ENCODE measurements at regions not wholly inside any gene's neighbourhood (a gene's known extent, or its start where the extent isn't known, plus 50 kb on each side); places are given as distances from the start of the nearest gene placed in this dataset.
"Not testable (repeated sequence)": the region's sequence is repeated elsewhere in the genome, so short reads cannot be mapped to it uniquely, and the experiment has no call there.

DNA sequence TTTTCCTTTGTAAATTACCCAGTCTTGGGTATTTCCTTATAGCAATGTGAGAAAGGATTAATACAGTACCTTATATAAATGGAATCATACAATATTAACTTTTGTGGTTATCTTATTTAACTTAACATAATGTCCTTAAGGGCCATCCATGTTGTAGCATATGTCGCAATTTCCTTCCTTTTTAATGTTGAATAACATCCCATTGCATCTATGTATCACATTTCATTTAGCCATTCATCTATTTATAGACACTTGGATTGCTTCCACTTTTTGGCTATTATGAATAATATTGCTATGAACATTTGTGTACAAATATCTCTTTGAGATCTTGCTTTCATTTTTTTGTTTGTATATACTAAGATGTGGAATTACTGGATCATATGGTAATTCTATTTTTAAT is 342.2 kb downstream of the PDCD6IP start:
- no peak for DNase-seq (ENCODE audit: low spot score)
- H3K9me3 Mint-ChIP-seq = no peaks in the 10 kb centered on the region
- H3K27me3 Mint-ChIP-seq (ENCODE audit: low read depth) = no peaks in the 10 kb centered on the region
- H3K27ac Mint-ChIP-seq = no peak overlapping the region
- no peaks in the 10 kb centered on the region for H3K4me1 Mint-ChIP-seq (ENCODE audit: low read depth)
- H3K4me3 Mint-ChIP-seq (ENCODE audit: low read depth) = no peak overlapping the region
- H3K36me3 Mint-ChIP-seq (ENCODE audit: low read depth) = no peaks in the 10 kb centered on the region
- intact Hi-C loops (cut with micrococcal nuclease) = no loop called here

DNA sequence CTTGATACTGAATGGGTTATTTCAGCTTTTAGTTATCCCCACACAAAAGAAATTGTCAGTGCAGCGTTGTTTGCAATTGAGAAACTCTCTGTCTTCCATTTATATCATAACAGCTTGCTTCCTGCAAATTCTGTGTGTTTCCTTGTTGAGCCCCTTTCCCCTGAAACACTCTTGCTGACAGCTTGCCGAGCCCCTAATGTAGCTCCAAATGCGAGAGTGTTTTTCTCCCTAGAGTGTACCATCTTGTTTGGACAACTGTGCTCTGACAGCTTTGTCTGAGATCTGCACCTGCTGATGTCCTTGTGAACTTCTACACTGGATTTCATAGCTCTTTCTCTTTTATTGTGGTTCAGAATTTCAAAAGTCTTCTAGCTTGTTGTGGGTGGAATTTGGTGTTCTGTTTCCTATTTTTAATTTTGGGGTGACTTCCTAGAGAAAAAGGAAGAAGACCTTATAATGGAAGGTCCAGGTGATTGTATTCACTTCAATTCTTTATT is 343.5 kb downstream of the PDCD6IP start:
- H3K4me3 Mint-ChIP-seq (ENCODE audit: low read depth) = no peak overlapping the region
- H3K9me3 Mint-ChIP-seq = no peaks in the 10 kb centered on the region
- H3K36me3 Mint-ChIP-seq (ENCODE audit: low read depth) = no peaks in the 10 kb centered on the region
- H3K4me1 Mint-ChIP-seq (ENCODE audit: low read depth) = no peaks in the 10 kb centered on the region
- no peak for DNase-seq (ENCODE audit: low spot score)
- no peaks in the 10 kb centered on the region for H3K27me3 Mint-ChIP-seq (ENCODE audit: low read depth)
- H3K27ac Mint-ChIP-seq = no peak overlapping the region
- intact Hi-C loops (cut with micrococcal nuclease) = no loop called here

GRCh38 chr3:34145796-34146195 is 347.4 kb downstream of the PDCD6IP start:
- H3K27ac Mint-ChIP-seq = no peak overlapping the region
- no peaks in the 10 kb centered on the region for H3K36me3 Mint-ChIP-seq (ENCODE audit: low read depth)
- H3K27me3 Mint-ChIP-seq (ENCODE audit: low read depth) = no peaks in the 10 kb centered on the region
- intact Hi-C loops (cut with micrococcal nuclease) = no loop called here
- DNase-seq (ENCODE audit: low spot score) = no peak
- no peak overlapping the region for H3K4me3 Mint-ChIP-seq (ENCODE audit: low read depth)
- no peaks in the 10 kb centered on the region for H3K9me3 Mint-ChIP-seq
- no peaks in the 10 kb centered on the region for H3K4me1 Mint-ChIP-seq (ENCODE audit: low read depth)

DNA sequence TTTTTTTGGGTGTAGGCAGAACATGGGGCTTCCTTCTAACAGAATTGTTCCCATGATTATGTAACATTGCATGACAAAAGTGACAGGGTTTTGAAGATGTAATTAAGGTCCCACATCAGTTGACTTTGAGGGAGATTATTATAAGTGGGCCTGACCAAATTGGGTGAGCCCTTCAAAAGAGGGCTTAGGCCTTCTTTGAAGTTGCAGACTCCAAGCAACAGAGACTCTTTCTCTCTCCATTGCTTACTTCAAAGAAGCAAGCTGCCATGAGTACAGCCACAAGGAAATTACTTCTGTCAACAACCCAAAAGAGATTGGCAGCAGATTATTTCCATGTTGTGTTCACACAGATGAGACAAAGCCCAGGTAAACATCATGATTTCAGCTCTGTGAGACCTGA is 348.2 kb downstream of the PDCD6IP start:
- Mint-ChIP-seq H3K27me3 (ENCODE audit: low read depth) (no peaks in the 10 kb centered on the region), H3K4me3 (ENCODE audit: low read depth) (no peak overlapping the region), H3K4me1 (ENCODE audit: low read depth) (no peaks in the 10 kb centered on the region), H3K27ac (no peak overlapping the region), H3K36me3 (ENCODE audit: low read depth) (no peaks in the 10 kb centered on the region), H3K9me3 (no peaks in the 10 kb centered on the region)
- DNase-seq (ENCODE audit: low spot score) = no peak
- intact Hi-C loops (cut with micrococcal nuclease) = no loop called here

DNA sequence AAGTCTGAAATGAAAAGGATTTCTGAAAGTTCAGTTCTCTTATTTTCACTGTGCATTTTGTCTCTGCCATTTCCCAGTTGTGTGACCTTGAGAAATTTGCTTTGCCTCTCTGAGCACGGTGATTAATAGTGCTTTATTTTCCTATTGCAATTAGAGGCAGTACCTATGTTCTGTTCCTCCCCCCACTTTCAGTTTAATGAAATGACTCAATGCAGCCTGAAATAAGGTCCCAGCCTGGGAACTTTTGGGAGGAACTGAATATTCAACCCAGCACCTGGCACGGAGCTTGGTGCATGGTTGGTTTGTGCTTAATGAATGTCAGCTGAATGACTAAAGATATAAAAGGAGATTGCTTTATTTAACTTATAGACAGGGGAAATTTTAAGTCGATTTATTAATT is 352.6 kb downstream of the PDCD6IP start:
- H3K27me3 Mint-ChIP-seq (ENCODE audit: low read depth) = no peaks in the 10 kb centered on the region
- H3K4me3 Mint-ChIP-seq (ENCODE audit: low read depth) = no peak overlapping the region
- intact Hi-C loops (cut with micrococcal nuclease) = no loop called here
- H3K4me1 Mint-ChIP-seq (ENCODE audit: low read depth) = no peaks in the 10 kb centered on the region
- no peak overlapping the region for H3K27ac Mint-ChIP-seq
- H3K9me3 Mint-ChIP-seq = no peaks in the 10 kb centered on the region
- no peak for DNase-seq (ENCODE audit: low spot score)
- H3K36me3 Mint-ChIP-seq (ENCODE audit: low read depth) = no peaks in the 10 kb centered on the region

GRCh38 chr3:34152656-34153055 is 354.2 kb downstream of the PDCD6IP start:
- no peak for DNase-seq (ENCODE audit: low spot score)
- Mint-ChIP-seq H3K36me3 (ENCODE audit: low read depth) (no peaks in the 10 kb centered on the region), H3K27me3 (ENCODE audit: low read depth) (no peaks in the 10 kb centered on the region), H3K4me3 (ENCODE audit: low read depth) (no peak overlapping the region), H3K27ac (no peak overlapping the region), H3K9me3 (no peaks in the 10 kb centered on the region), H3K4me1 (ENCODE audit: low read depth) (no peaks in the 10 kb centered on the region)
- intact Hi-C loops (cut with micrococcal nuclease) = no loop called here

DNA sequence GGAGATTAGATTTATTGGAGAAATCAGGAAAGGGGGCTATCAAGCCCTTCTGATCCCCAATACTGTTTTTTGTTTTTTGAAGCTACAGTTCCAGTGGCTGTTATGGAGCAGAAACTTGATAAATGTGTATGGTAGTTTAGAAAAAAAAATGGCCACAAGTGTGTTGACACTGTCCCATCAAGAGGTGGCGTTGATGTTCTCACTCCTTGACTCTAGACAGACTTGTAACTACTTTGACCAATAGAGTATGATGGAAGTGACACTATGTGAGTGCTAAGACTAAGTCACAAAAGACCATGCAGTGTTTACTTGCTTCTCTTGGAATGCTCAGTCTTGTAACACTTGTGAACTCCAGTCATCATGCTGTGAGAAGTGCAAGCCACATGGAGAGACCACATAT is 356.7 kb downstream of the PDCD6IP start:
- intact Hi-C loops (cut with micrococcal nuclease) = no loop called here
- no peak for DNase-seq (ENCODE audit: low spot score)
- no peaks in the 10 kb centered on the region for H3K9me3 Mint-ChIP-seq
- H3K4me3 Mint-ChIP-seq (ENCODE audit: low read depth) = no peak overlapping the region
- H3K4me1 Mint-ChIP-seq (ENCODE audit: low read depth) = no peaks in the 10 kb centered on the region
- no peaks in the 10 kb centered on the region for H3K27me3 Mint-ChIP-seq (ENCODE audit: low read depth)
- H3K36me3 Mint-ChIP-seq (ENCODE audit: low read depth) = no peaks in the 10 kb centered on the region
- no peak overlapping the region for H3K27ac Mint-ChIP-seq

DNA sequence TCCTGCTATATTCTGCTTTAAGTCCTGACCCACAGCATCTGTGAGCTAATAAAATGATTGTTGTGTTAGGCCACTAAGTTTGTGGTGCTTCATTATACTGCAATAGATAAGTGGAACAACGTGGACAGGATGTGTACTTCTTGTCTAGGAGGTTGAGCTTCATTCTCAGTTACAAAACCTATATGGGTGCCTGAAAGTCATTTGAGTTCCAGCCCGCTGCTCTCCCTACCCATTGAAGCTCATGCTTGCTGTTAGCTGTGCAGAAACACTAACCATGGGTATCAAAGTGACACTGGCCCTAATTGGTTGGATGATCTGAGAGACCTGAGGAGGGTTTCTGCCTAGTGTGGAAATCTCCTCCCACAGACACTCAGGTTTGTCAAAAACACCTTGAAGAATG is 357.2 kb downstream of the PDCD6IP start:
- no peaks in the 10 kb centered on the region for H3K9me3 Mint-ChIP-seq
- H3K27ac Mint-ChIP-seq = no peak overlapping the region
- H3K27me3 Mint-ChIP-seq (ENCODE audit: low read depth) = no peaks in the 10 kb centered on the region
- H3K4me1 Mint-ChIP-seq (ENCODE audit: low read depth) = no peaks in the 10 kb centered on the region
- H3K36me3 Mint-ChIP-seq (ENCODE audit: low read depth) = no peaks in the 10 kb centered on the region
- DNase-seq (ENCODE audit: low spot score) = no peak
- intact Hi-C loops (cut with micrococcal nuclease) = no loop called here
- no peak overlapping the region for H3K4me3 Mint-ChIP-seq (ENCODE audit: low read depth)

DNA sequence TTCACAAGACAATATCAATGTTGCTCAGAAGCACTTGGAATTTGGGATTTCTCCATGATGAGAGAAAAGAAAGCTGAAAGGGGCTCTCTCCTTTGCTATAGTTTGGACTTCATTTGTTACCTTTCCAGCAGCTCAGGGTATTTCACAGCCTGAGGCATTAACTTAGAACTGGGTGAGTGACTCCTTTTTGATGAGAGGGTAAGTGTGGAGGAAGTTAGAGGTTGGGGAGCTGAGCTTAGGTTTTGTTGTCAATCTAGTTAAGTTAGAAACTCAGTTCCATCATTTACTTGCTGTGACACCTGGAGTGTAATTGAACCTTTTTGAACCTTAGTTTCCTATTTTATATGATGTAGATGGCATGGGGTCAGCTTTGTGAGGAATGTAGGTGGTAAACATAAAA is 359.1 kb downstream of the PDCD6IP start:
- H3K4me1 Mint-ChIP-seq (ENCODE audit: low read depth) = no peaks in the 10 kb centered on the region

DNA sequence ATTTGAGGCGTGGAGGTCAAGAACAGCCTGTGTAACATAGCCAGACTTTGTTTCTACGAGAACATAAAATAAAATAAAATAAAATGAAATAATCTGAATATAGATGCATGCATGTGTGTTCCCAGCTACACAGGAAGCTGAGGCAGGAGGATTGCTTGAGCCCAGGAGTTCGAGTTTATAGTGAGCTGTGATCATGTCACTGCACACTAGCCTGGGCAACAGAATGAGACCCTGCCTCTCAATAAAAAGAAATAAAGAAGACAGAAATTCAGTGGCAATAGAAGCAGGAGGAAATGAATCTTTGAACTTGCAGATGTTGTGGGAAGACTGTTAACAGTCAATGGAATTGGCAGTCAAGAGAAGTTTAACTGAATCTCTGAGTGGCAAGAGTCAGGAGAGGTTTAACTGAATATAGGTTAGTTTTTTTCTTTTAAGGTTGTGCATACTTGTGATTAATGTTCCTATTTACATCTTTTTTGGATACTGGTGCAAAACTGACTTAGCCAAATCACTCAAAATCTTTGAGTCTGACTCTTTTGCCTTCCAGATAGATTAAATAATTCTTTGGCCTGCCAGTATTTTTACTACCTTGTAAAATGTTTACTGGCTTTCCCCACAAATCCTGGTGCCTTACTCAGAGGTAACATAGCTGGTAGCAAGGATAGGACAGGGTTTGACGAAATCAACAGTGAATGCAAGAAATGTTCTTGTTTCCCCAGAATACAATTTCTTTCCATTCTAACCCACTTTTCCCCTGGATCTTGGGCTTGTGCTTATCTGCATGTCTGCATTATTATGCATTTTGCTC is 361.4 kb downstream of the PDCD6IP start:
- Mint-ChIP-seq H3K4me3 (ENCODE audit: low read depth) (no peak overlapping the region), H3K27ac (no peak overlapping the region), H3K4me1 (ENCODE audit: low read depth) (no peaks in the 10 kb centered on the region), H3K36me3 (ENCODE audit: low read depth) (no peaks in the 10 kb centered on the region), H3K9me3 (no peaks in the 10 kb centered on the region), H3K27me3 (ENCODE audit: low read depth) (peaks cover 1% of the 10 kb centered on the region)
- intact Hi-C loops (cut with micrococcal nuclease) = no loop called here
- DNase-seq (ENCODE audit: low spot score) = no peak

More for the DNA sequence above, 359.1 kb downstream of the PDCD6IP start:
- Mint-ChIP-seq H3K9me3 (no peaks in the 10 kb centered on the region), H3K27ac (no peak overlapping the region), H3K36me3 (ENCODE audit: low read depth) (no peaks in the 10 kb centered on the region), H3K27me3 (ENCODE audit: low read depth) (no peaks in the 10 kb centered on the region), H3K4me3 (ENCODE audit: low read depth) (no peak overlapping the region)
- intact Hi-C loops (cut with micrococcal nuclease) = no loop called here
- DNase-seq (ENCODE audit: low spot score) = no peak

- H3K9me3 Mint-ChIP-seq; intact Hi-C loops (cut with micrococcal nuclease); H3K4me1 Mint-ChIP-seq (ENCODE audit: low read depth); H3K4me3 Mint-ChIP-seq (ENCODE audit: low read depth); DNase-seq (ENCODE audit: low spot score); H3K27ac Mint-ChIP-seq; H3K27me3 Mint-ChIP-seq (ENCODE audit: low read depth); H3K36me3 Mint-ChIP-seq (ENCODE audit: low read depth): not testable (repeated sequence)
Observed at GRCh38 chr3:34169636-34170035, 371.2 kb downstream of the PDCD6IP start.

DNA sequence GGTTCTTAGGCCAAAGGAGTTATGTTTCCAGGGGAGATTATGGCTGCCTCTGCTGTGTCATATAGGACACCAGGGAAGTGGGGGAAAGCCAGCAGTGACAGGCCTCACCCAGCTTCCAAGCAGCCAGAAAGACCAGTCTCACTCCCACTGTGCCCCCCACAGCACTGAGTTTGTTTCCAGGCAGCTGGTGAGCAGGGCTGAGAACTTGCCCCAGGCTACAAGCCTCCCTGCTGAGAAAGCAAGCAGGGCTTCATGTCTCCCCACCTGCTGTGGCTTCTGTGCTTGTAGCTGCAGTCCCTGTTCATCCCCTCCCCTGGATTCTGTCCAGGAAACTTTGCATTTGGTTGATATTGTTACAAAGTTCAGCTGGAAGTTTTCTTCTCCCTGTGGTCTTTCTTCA is 376.3 kb downstream of the PDCD6IP start:
- no peaks in the 10 kb centered on the region for H3K36me3 Mint-ChIP-seq (ENCODE audit: low read depth)
- DNase-seq (ENCODE audit: low spot score) = no peak
- H3K4me3 Mint-ChIP-seq (ENCODE audit: low read depth) = no peak overlapping the region
- H3K27me3 Mint-ChIP-seq (ENCODE audit: low read depth) = no peaks in the 10 kb centered on the region
- H3K9me3 Mint-ChIP-seq = no peaks in the 10 kb centered on the region
- no peak overlapping the region for H3K27ac Mint-ChIP-seq
- intact Hi-C loops (cut with micrococcal nuclease) = no loop called here
- no peaks in the 10 kb centered on the region for H3K4me1 Mint-ChIP-seq (ENCODE audit: low read depth)

- H3K9me3 Mint-ChIP-seq = no peaks in the 10 kb centered on the region
- no peaks in the 10 kb centered on the region for H3K27me3 Mint-ChIP-seq (ENCODE audit: low read depth)
- no peak overlapping the region for H3K27ac Mint-ChIP-seq
- DNase-seq (ENCODE audit: low spot score) = no peak
- intact Hi-C loops (cut with micrococcal nuclease) = no loop called here
- H3K4me3 Mint-ChIP-seq (ENCODE audit: low read depth) = no peak overlapping the region
- no peaks in the 10 kb centered on the region for H3K36me3 Mint-ChIP-seq (ENCODE audit: low read depth)
- H3K4me1 Mint-ChIP-seq (ENCODE audit: low read depth) = no peaks in the 10 kb centered on the region
Observed at GRCh38 chr3:34175636-34176176, 377.3 kb downstream of the PDCD6IP start.

All from activated T-helper 2 cell treated with anti-CD3 and anti-CD28 coated beads, Interferon-gamma antibody, Interleukin-2, Interleukin-4, amounts not matched to agents 10 μg/mL and 5 μg/mL and 100 μg/mL, durations not matched to agents 14 hours and 24 hours and 36 hours (primary cell).